CD14-positive monocyte (primary cell): ENCODE measurements at regions not wholly inside any gene's neighbourhood (a gene's known extent, or its start where the extent isn't known, plus 50 kb on each side); places are given as distances from the start of the nearest gene placed in this dataset.

Source experiments
- DNase-seq, 3 donors: peaks; one replicate each; pipeline ENCODE4 v3.0.0-alpha.2; 2011 to 2022
- H2AFZ ChIP-seq: 2 replicates; pipeline ENCODE4 v1.6.0; 2012; ENCODE audit warnings: mild to moderate bottlenecking, low read depth, low read length, inconsistent platforms; ENCODE audit not compliant: insufficient read depth, poor library complexity, severe bottlenecking
- H3K27ac ChIP-seq, 2 donors: 1 replicate in 1 of 2; 2 replicates in 1 of 2; pipeline ENCODE4 v1.5.1; 2012 to 2013; ENCODE audit warnings: low read length in 2 of 2, control low read depth in 1 of 2, inconsistent platforms in 1 of 2, low read depth in 1 of 2, mild to moderate bottlenecking in 1 of 2
- H3K27me3 ChIP-seq, 2 donors: one replicate each; pipeline versions ENCODE4 v1.6.0 to v1.6.1; 2011 to 2013; ENCODE audit warnings: low read length in 2 of 2; ENCODE audit not compliant: control insufficient read depth in 2 of 2, insufficient read depth in 2 of 2
- H3K36me3 ChIP-seq, 2 donors: replicated peaks in 1 of 2; 1 replicate in 1 of 2; 2 replicates in 1 of 2; pipeline versions ENCODE4 v1.5.1 to v1.6.1; 2012 to 2013; ENCODE audit warnings: low read length in 2 of 2, control low read depth in 1 of 2, inconsistent platforms in 1 of 2, mild to moderate bottlenecking in 1 of 2; ENCODE audit not compliant: insufficient read depth in 2 of 2, control insufficient read depth in 1 of 2
- H3K4me1 ChIP-seq, 2 donors: 1 replicate in 1 of 2; 2 replicates in 1 of 2; pipeline versions ENCODE4 v1.5.1 to v1.6.1; 2012 to 2013; ENCODE audit warnings: low read length in 2 of 2, control low read depth in 1 of 2, inconsistent platforms in 1 of 2, mild to moderate bottlenecking in 1 of 2, moderate library complexity in 1 of 2; ENCODE audit not compliant: insufficient read depth in 2 of 2, control insufficient read depth in 1 of 2
- H3K4me2 ChIP-seq: replicated peaks from 2 replicates; pipeline ENCODE3; 2012; ENCODE audit warnings: low read length, moderate library complexity, mild to moderate bottlenecking; ENCODE audit not compliant: poor library complexity, severe bottlenecking; ENCODE audit errors: extremely low read depth
- H3K4me3 ChIP-seq, 3 experiments: fragments of 200-600 bp in 1 of 3; sonication (generic) in 1 of 3; replicated peaks in 1 of 3; 1 replicate in 2 of 3; 2 replicates in 1 of 3; pipeline ENCODE4 v1.5.1; 2011 to 2013; ENCODE audit warnings: low read length in 3 of 3, mild to moderate bottlenecking in 3 of 3, control low read depth in 2 of 3, low read depth in 2 of 3, inconsistent platforms in 1 of 3, moderate library complexity in 1 of 3
- H3K79me2 ChIP-seq: 2 replicates; pipeline ENCODE4 v1.6.0; 2012; ENCODE audit warnings: mild to moderate bottlenecking, control low read depth, inconsistent platforms, low read length, moderate library complexity; ENCODE audit not compliant: insufficient read depth
- H3K9ac ChIP-seq: 2 replicates; pipeline ENCODE4 v1.6.0; 2017; ENCODE audit warnings: low read length, mild to moderate bottlenecking; ENCODE audit not compliant: insufficient read depth, poor library complexity, severe bottlenecking
- H3K9me3 ChIP-seq, 2 donors: replicated peaks in 1 of 2; 1 replicate in 1 of 2; 2 replicates in 1 of 2; pipeline versions ENCODE4 v1.5.1 to v1.6.1; 2012 to 2013; ENCODE audit warnings: low read length in 2 of 2, control low read depth in 1 of 2; ENCODE audit not compliant: control insufficient read depth in 1 of 2, insufficient read depth in 1 of 2
- H4K20me1 ChIP-seq: 2 replicates; pipeline ENCODE4 v1.6.0; 2012; ENCODE audit warnings: mild to moderate bottlenecking, low read length, control low read depth, moderate library complexity; ENCODE audit not compliant: insufficient read depth
- H3K27ac Mint-ChIP-seq, 7 donors: one replicate each; pipeline ENCODE4 v1.8.0; 2020; ENCODE audit warnings: mild to moderate bottlenecking in 7 of 7, mixed read lengths in 7 of 7, moderate library complexity in 6 of 7, inconsistent platforms in 2 of 7
- H3K27me3 Mint-ChIP-seq, 3 donors: one replicate each; pipeline ENCODE4 v1.8.0; 2021 to 2022; ENCODE audit warnings: low read depth in 3 of 3, mild to moderate bottlenecking in 3 of 3, mixed read lengths in 3 of 3, moderate library complexity in 3 of 3, inconsistent platforms in 1 of 3
- H3K36me3 Mint-ChIP-seq, 2 donors: one replicate each; pipeline ENCODE4 v1.8.0; 2020; ENCODE audit warnings: mixed read lengths in 2 of 2, inconsistent platforms in 1 of 2, mild to moderate bottlenecking in 1 of 2
- H3K4me1 Mint-ChIP-seq: one replicate; pipeline ENCODE4 v1.8.0; 2020; ENCODE audit warnings: mild to moderate bottlenecking, mixed read lengths
- H3K4me3 Mint-ChIP-seq, 2 donors: one replicate each; pipeline ENCODE4 v1.8.0; 2020; ENCODE audit warnings: mild to moderate bottlenecking in 2 of 2, mixed read lengths in 2 of 2, moderate library complexity in 1 of 2
- H3K9me3 Mint-ChIP-seq, 7 donors: one replicate each; pipeline ENCODE4 v1.8.0; 2020 to 2022; ENCODE audit warnings: mixed read lengths in 7 of 7, mild to moderate bottlenecking in 6 of 7, moderate library complexity in 6 of 7, inconsistent platforms in 2 of 7
- WGBS: methylation state at CpG from one replicate; pipeline ENCODE4 v1.1.5; 2013; ENCODE audit warnings: missing lambda C conversion rate; ENCODE audit not compliant: insufficient coverage; 5-methylcytosine and 5-hydroxymethylcytosine counted together
- intact Hi-C, 2 donors: fragments of 100-400 bp; cut with micrococcal nuclease; formaldehyde crosslinking; loops; one replicate each; pipeline versions ENCODE4 v1.15.0 to v1.15.1; 2023
- TF ChIP-seq, protein P1 (sequence below): fragments of 200-600 bp; IDR thresholded peaks from one replicate; pipeline ENCODE4 v1.8.0; 2022; ENCODE audit warnings: antibody characterized with exemption, mild to moderate bottlenecking

DNA sequence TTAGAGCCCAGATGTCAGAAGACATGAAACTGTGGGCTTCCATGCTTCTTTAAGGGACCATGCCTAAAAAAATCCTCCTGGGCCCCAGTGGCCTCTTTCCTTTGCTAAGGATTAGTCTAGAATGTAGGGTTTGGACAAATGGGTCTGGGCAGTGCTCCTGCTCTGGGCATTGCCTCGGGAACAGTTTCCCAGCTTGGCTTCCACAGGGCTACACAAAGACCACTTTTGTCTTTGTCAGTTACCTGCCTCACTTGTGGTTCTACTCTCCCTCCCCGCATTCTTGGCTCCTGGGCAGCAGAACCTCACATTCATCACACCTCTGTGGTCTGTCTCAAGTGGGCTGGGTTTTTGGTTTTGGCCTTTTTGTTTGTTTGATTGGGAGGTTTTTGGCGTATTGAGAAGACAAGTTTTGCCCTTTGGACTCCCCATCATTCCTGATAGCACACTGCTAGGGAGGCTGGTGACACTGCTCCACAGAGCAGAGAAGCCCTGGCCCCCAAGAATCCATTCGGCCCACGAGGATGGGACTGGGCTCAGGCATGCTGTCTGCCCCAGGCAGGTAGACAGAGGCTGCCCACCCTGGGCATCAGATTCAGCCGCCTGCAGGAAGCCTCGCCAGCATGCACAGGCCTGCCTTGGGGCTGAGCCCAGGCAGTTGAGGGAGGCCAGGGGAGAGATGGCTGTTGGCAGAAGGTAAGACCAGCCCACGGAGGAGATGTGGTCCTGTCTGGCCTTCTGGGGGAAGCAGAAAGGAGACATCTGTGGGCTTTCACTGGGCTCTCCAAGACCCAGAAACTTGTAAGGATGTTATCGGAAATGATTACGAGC is 343.7 kb downstream of the WDR11 start:
- no peaks in the 10 kb centered on the region for H4K20me1 ChIP-seq
- no peak overlapping the region for H3K4me2 ChIP-seq
- H3K27ac Mint-ChIP-seq, result peak overlapping the region in 1 of 7 donors; percentile 29
- WGBS, result 99% methylated on average over 8 of the region's 10 CpGs
- no peak overlapping the region for H3K9ac ChIP-seq
- DNase-seq, result no peak
- H3K4me3 ChIP-seq, result no peak overlapping the region
- H3K9me3 Mint-ChIP-seq, result peaks cover 3 to 20% (median 9%) of the 10 kb centered on the region in 7 donors
- intact Hi-C loops, result no loop called here
- no peak overlapping the region for H3K27ac ChIP-seq
- H3K27me3 ChIP-seq, result no peaks in the 10 kb centered on the region
- no peaks in the 10 kb centered on the region for H3K4me1 ChIP-seq
- H2AFZ ChIP-seq, result no peak overlapping the region
- H3K4me3 Mint-ChIP-seq, result no peak overlapping the region
- no peaks in the 10 kb centered on the region for H3K36me3 Mint-ChIP-seq
- no peaks in the 10 kb centered on the region for H3K9me3 ChIP-seq
- no peaks in the 10 kb centered on the region for H3K4me1 Mint-ChIP-seq
- TF ChIP-seq, protein P1, sequence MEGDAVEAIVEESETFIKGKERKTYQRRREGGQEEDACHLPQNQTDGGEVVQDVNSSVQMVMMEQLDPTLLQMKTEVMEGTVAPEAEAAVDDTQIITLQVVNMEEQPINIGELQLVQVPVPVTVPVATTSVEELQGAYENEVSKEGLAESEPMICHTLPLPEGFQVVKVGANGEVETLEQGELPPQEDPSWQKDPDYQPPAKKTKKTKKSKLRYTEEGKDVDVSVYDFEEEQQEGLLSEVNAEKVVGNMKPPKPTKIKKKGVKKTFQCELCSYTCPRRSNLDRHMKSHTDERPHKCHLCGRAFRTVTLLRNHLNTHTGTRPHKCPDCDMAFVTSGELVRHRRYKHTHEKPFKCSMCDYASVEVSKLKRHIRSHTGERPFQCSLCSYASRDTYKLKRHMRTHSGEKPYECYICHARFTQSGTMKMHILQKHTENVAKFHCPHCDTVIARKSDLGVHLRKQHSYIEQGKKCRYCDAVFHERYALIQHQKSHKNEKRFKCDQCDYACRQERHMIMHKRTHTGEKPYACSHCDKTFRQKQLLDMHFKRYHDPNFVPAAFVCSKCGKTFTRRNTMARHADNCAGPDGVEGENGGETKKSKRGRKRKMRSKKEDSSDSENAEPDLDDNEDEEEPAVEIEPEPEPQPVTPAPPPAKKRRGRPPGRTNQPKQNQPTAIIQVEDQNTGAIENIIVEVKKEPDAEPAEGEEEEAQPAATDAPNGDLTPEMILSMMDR, result no peak
- H3K27me3 Mint-ChIP-seq, result peaks cover 0 to 7% (median 3%) of the 10 kb centered on the region in 3 donors
- no peaks in the 10 kb centered on the region for H3K36me3 ChIP-seq
- H3K79me2 ChIP-seq, result no peaks in the 10 kb centered on the region

DNA sequence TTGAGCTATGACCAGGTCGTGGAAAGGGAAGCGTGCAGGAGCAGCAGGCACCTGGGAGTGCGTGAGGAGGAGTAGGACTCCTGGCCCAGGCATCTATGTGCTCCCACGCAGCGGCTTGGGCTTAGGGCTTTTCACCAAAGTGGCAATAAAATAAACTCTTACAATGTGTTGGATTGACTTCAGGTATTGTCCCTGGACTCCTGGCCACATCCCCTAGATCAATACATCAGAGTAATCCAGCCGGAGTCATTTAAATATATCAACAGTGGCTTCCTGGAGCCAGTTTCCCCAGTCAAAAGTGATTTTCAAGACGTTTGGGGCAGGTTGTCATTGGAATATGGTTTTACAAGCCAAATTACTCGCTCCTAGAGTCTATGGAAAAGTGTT is 344.4 kb downstream of the WDR11 start:
- Histone ChIP-seq H2AFZ (no peak overlapping the region), H3K4me2 (no peak overlapping the region), H3K79me2 (no peaks in the 10 kb centered on the region), H3K36me3 (no peaks in the 10 kb centered on the region), H3K27ac (no peak overlapping the region), H3K9me3 (no peaks in the 10 kb centered on the region), H3K9ac (no peak overlapping the region), H4K20me1 (no peaks in the 10 kb centered on the region), H3K4me3 (no peak overlapping the region), H3K27me3 (no peaks in the 10 kb centered on the region), H3K4me1 (no peaks in the 10 kb centered on the region)
- intact Hi-C loops, result no loop called here
- Mint-ChIP-seq H3K4me1 (no peaks in the 10 kb centered on the region), H3K4me3 (no peak overlapping the region), H3K27me3 (peaks cover 0 to 7% (median 3%) of the 10 kb centered on the region in 3 donors), H3K27ac (no peak overlapping the region), H3K9me3 (peaks cover 3 to 23% (median 9%) of the 10 kb centered on the region in 7 donors), H3K36me3 (no peaks in the 10 kb centered on the region)
- TF ChIP-seq, protein P1, result no peak
- DNase-seq, result no peak
- WGBS, result 63% methylated on average over 3 of the region's 8 CpGs
